ENCODE measurements at regions not wholly inside any gene's neighbourhood (a gene's known extent, or its start where the extent isn't known, plus 50 kb on each side); places are given as distances from the start of the nearest gene placed in this dataset.

DNA sequence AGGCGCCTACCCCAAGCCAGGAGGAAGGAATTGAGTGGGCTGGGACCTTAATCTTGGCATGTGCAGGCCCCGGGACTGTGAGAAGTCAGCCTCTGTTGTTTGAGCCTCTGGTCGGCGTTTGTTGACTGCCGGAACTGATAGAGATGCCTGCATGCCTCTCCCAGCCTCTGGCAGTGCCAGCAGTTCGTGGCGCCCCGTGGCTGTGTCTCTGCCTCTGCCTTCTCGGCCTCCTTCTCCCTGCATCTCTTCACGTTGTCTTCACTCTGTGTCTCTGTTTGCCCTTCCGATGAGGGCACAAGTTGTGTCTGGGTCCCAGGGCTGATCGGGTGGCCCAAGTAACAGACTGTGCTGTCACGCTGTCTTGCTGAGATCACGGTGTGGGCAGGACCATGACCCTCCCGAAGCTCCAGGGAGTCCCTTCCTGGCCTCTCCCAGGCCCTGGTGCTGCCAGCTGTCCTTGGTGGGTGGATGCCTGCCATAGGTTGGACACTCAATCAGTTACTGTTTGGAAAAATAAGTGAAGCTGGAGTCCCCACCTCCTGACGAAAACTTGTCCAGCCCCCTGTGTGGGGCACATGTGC lies 133.5 kb upstream of the LPCAT1 start:
- no peak for TF ChIP-seq CTCF (IDR thresholded peaks at IDR 0.05)
- TF ChIP-seq EP300 (IDR thresholded peaks at IDR 0.05), result no peak
